Colonic mucosa (tissue), 4 donors: ENCODE measurements at regions not wholly inside any gene's neighbourhood (a gene's known extent, or its start where the extent isn't known, plus 50 kb on each side); places are given as distances from the start of the nearest gene placed in this dataset.

Source experiments
- DNase-seq: peaks from one replicate; pipeline ENCODE4 v3.0.0-alpha.2; 2020
- H3K27ac ChIP-seq: fragments of 200-600 bp; one replicate; pipeline ENCODE4 v1.8.0; 2021
- H3K27me3 ChIP-seq: fragments of 200-600 bp; one replicate; pipeline ENCODE4 v1.8.0; 2021
- H3K36me3 ChIP-seq: fragments of 200-600 bp; one replicate; pipeline ENCODE4 v1.8.0; 2021
- H3K4me1 ChIP-seq: fragments of 200-600 bp; one replicate; pipeline ENCODE4 v1.8.0; 2021; ENCODE audit warnings: mild to moderate bottlenecking
- H3K4me3 ChIP-seq: fragments of 200-600 bp; one replicate; pipeline ENCODE4 v1.8.0; 2021
- H3K9ac ChIP-seq, 2 donors: one replicate each; pipeline ENCODE4 v1.7.0; 2013; ENCODE audit warnings: control low read depth in 2 of 2, low read depth in 2 of 2, low read length in 2 of 2
- H3K9me3 ChIP-seq: fragments of 200-600 bp; one replicate; pipeline ENCODE4 v1.8.0; 2021
- intact Hi-C: fragments of 100-400 bp; cut with DNase I; formaldehyde crosslinking; loops from one replicate; pipeline ENCODE4 v1.14.1; 2022
- TF ChIP-seq, protein P1 (sequence below): fragments of 200-600 bp; IDR thresholded peaks from one replicate; pipeline ENCODE4 v1.8.0; 2022; ENCODE audit warnings: antibody characterized with exemption, mild to moderate bottlenecking
- donor health status: healthy.
- donor health status: DM: no; HTN: no; CAD: no.
- donor health status: DM: no; HTN: no; CAD: no.

DNA sequence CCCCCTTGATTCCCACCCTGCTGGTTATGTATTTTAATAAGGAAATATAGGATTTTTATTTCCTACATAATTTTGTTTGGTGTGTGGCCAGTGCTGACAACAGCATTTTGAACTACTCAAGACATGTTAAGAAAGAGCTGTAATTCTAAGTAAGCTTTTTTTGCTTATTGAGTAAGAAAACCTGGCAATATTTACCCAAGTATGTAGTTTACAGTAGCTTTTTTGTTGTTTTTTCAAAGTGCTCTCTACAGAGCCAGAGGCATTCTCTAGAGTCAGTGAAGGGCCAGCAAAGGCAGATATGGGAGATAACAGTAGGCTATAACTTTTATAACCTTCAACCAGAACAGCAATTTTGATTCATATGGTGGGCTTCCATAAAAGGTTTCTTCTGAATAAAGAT is 63.2 kb upstream of the TMEM168 start:
- H3K9me3 ChIP-seq, result no peaks in the 10 kb centered on the region
- H3K4me1 ChIP-seq, result no peaks in the 10 kb centered on the region
- no peak overlapping the region for H3K4me3 ChIP-seq
- H3K27me3 ChIP-seq, result no peaks in the 10 kb centered on the region
- DNase-seq, result no peak
- H3K27ac ChIP-seq, result no peak overlapping the region
- TF ChIP-seq, protein P1, sequence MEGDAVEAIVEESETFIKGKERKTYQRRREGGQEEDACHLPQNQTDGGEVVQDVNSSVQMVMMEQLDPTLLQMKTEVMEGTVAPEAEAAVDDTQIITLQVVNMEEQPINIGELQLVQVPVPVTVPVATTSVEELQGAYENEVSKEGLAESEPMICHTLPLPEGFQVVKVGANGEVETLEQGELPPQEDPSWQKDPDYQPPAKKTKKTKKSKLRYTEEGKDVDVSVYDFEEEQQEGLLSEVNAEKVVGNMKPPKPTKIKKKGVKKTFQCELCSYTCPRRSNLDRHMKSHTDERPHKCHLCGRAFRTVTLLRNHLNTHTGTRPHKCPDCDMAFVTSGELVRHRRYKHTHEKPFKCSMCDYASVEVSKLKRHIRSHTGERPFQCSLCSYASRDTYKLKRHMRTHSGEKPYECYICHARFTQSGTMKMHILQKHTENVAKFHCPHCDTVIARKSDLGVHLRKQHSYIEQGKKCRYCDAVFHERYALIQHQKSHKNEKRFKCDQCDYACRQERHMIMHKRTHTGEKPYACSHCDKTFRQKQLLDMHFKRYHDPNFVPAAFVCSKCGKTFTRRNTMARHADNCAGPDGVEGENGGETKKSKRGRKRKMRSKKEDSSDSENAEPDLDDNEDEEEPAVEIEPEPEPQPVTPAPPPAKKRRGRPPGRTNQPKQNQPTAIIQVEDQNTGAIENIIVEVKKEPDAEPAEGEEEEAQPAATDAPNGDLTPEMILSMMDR, result no peak
- H3K9ac ChIP-seq, result no peak overlapping the region
- intact Hi-C loops, result no loop called here
- no peaks in the 10 kb centered on the region for H3K36me3 ChIP-seq

DNA sequence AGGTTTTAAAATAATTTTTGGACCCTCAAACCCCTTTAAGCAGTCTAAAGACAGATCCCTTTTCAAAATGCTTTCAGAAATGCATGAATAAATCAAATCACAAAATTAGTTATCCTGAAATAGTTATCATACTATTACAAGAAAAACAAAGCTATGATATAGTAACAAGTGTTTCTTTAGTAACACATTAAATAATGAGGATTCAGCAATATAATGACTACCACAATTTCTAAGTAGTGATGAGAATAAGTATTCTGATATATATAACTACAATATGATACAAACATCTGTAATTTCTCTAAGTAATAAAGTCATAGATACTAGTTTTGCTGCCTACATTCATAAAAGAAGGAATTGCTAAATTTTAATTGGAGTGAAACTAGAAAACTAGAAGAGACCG is 53.0 kb upstream of the TMEM168 start:
- intact Hi-C loops, result no loop called here
- no peak for DNase-seq

More for the DNA sequence above, 53.0 kb upstream of the TMEM168 start:
- TF ChIP-seq, protein P1, result no peak
- Histone ChIP-seq H3K9me3 (no peaks in the 10 kb centered on the region), H3K9ac (no peak overlapping the region), H3K4me3 (no peak overlapping the region), H3K36me3 (no peaks in the 10 kb centered on the region), H3K27ac (no peak overlapping the region), H3K27me3 (no peaks in the 10 kb centered on the region), H3K4me1 (no peaks in the 10 kb centered on the region)
